Muscle layer of duodenum (tissue), 2 donors: ENCODE measurements at regions not wholly inside any gene's neighbourhood (a gene's known extent, or its start where the extent isn't known, plus 50 kb on each side); places are given as distances from the start of the nearest gene placed in this dataset.

Source experiments
- H3K27ac ChIP-seq: one replicate; pipeline ENCODE4 v1.7.0; 2013; ENCODE audit warnings: mild to moderate bottlenecking, low read length
- H3K27me3 ChIP-seq: one replicate; pipeline ENCODE4 v1.7.0; 2013; ENCODE audit warnings: low read depth, mild to moderate bottlenecking, control low read depth, low read length
- H3K36me3 ChIP-seq, 2 donors: one replicate each; pipeline ENCODE4 v1.7.0; 2013; ENCODE audit warnings: low read length in 2 of 2, control low read depth in 1 of 2, mild to moderate bottlenecking in 1 of 2; ENCODE audit not compliant: insufficient read depth in 2 of 2, control insufficient read depth in 1 of 2
- H3K4me1 ChIP-seq, 2 donors: one replicate each; pipeline ENCODE4 v1.7.0; 2013; ENCODE audit warnings: low read length in 2 of 2, mild to moderate bottlenecking in 2 of 2, control low read depth in 1 of 2, moderate library complexity in 1 of 2; ENCODE audit not compliant: insufficient read depth in 2 of 2, control insufficient read depth in 1 of 2
- H3K4me3 ChIP-seq, 2 donors: one replicate each; pipeline ENCODE4 v1.7.0; 2013; ENCODE audit warnings: low read length in 2 of 2, low read depth in 1 of 2, mild to moderate bottlenecking in 1 of 2
- H3K9me3 ChIP-seq, 2 donors: one replicate each; pipeline ENCODE4 v1.7.0; 2013; ENCODE audit warnings: low read length in 2 of 2, control low read depth in 1 of 2, mild to moderate bottlenecking in 1 of 2; ENCODE audit not compliant: control insufficient read depth in 1 of 2
- donor health status: healthy.

GRCh38 chr10:130230036-130230435 is 93.8 kb downstream of the GLRX3 start:
- Histone ChIP-seq H3K27ac (no peak overlapping the region), H3K9me3 (peaks cover 14% of the 10 kb centered on the region in 2 donors), H3K36me3 (no peaks in the 10 kb centered on the region), H3K4me1 (no peaks in the 10 kb centered on the region), H3K4me3 (no peak overlapping the region), H3K27me3 (no peaks in the 10 kb centered on the region)

DNA sequence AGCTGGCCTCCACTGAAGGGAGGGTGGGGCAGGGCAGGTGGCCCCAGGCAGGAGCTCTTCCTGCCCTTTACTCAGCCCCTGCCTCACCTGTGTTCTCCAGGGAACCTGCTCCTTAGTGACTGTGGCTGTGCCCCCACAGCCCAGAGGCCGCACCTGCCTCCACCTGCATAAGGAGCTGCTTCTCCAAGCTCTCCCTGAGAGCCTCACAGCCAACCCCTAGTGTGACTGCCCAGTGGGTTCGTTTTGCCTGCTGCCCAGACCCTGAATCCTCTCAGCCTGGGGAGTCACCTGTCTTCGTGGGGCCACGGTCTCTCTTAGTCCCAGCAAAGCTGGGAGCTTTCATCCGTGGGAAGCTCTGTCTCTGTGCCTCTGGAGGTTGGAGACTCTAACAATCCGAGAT is 94.4 kb downstream of the GLRX3 start:
- no peaks in the 10 kb centered on the region for H3K36me3 ChIP-seq
- peaks cover 14% of the 10 kb centered on the region in 2 donors for H3K9me3 ChIP-seq
- H3K27me3 ChIP-seq = no peaks in the 10 kb centered on the region
- no peak overlapping the region for H3K4me3 ChIP-seq
- H3K4me1 ChIP-seq = no peaks in the 10 kb centered on the region
- H3K27ac ChIP-seq = no peak overlapping the region

DNA sequence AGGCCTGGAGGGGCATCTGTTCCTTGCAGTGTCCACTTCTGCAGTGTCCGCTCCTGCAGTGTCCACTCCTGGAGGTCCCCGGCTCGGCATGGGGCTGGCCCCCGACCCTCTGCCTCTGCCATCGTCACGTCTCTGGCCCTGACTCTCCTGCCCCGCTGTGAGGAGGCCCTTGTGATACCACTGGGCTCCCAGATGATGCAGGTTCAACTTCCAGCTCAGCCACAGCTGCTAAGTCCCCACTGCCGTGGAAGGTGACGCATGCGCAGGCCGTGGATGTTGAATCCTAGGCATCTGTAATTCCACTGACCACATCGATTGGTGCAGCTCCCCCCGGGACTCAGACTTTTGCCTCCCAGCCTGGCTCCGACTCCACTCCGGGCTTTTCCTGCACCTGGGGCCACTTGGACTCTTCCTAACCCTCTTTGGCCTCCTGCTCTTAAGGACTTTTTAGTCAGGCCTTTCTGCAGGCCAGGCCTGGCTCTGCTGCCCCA is 95.1 kb downstream of the GLRX3 start:
- H3K27ac ChIP-seq = no peak overlapping the region
- no peaks in the 10 kb centered on the region for H3K36me3 ChIP-seq
- peaks cover 14% of the 10 kb centered on the region in 2 donors for H3K9me3 ChIP-seq
- H3K4me3 ChIP-seq = no peak overlapping the region
- no peaks in the 10 kb centered on the region for H3K4me1 ChIP-seq
- no peaks in the 10 kb centered on the region for H3K27me3 ChIP-seq

DNA sequence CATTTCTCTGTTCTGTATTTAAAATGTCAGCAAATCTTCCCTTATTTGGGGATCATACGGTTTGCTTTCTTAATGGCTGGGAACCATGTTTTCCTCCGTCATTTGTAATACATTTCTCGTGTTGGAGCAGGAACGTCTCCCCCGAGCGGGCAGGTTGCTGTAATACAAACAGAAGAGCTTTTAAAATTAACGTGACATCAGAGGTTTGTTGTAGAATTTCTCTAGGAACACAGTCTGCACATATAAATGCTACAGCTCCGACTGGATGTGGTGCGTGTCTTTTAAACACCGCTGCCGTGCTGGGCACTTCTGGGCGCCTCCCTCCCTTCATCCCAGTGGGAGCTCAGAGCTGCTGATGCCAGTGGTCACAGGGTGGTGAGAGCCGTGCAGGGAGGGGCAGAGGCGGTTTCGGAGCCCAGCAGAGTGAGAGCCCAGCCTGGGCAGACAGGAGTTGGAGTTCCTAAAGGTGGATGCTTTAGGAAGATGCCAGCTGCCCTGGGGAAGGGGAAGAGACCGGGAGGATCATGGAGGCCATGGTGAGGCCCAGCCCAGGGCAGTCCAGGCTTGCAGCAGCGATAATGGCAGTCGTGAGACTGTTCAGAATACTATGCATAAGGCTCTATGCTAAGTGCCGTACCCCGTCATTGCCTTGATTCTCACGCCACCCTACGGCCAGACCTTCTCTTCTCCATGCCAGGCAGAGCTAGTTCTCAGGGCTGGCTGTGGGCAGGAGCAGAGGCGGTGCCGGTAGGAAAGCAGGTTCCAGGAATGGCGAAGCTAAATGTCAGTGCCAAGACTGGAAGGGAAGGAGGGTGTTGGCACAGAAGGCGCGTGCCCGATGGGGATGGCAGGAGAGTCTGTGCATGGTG is 96.2 kb downstream of the GLRX3 start:
- Histone ChIP-seq H3K4me1 (no peaks in the 10 kb centered on the region), H3K9me3 (peaks cover 9 to 12% of the 10 kb centered on the region in 2 donors), H3K27ac (no peak overlapping the region), H3K27me3 (no peaks in the 10 kb centered on the region), H3K4me3 (no peak overlapping the region), H3K36me3 (no peaks in the 10 kb centered on the region)

DNA sequence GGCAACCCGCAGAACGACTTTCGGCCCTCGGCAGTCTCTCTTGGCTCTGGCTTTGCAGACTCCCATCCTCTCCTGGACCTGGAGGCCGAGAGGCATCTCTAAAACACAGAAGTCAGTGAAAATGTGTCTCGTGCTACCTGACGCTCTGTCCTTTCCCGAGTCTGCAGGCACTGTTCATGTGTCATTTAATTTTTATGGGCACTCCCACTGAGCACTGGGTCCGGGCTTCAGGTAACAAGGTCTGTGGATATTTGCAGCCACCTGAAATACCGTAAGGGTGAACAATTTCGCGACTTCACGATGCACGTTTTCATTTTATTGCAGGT is 96.8 kb downstream of the GLRX3 start:
- no peaks in the 10 kb centered on the region for H3K4me1 ChIP-seq
- H3K4me3 ChIP-seq = no peak overlapping the region
- no peaks in the 10 kb centered on the region for H3K36me3 ChIP-seq
- H3K27me3 ChIP-seq = no peaks in the 10 kb centered on the region
- H3K9me3 ChIP-seq = peaks cover 6 to 9% of the 10 kb centered on the region in 2 donors
- no peak overlapping the region for H3K27ac ChIP-seq

GRCh38 chr10:130233426-130233825 is 97.2 kb downstream of the GLRX3 start:
- peaks cover 2 to 6% of the 10 kb centered on the region in 2 donors for H3K9me3 ChIP-seq
- H3K27me3 ChIP-seq = no peaks in the 10 kb centered on the region
- H3K4me1 ChIP-seq = no peaks in the 10 kb centered on the region
- no peaks in the 10 kb centered on the region for H3K36me3 ChIP-seq
- no peak overlapping the region for H3K27ac ChIP-seq
- no peak overlapping the region for H3K4me3 ChIP-seq

DNA sequence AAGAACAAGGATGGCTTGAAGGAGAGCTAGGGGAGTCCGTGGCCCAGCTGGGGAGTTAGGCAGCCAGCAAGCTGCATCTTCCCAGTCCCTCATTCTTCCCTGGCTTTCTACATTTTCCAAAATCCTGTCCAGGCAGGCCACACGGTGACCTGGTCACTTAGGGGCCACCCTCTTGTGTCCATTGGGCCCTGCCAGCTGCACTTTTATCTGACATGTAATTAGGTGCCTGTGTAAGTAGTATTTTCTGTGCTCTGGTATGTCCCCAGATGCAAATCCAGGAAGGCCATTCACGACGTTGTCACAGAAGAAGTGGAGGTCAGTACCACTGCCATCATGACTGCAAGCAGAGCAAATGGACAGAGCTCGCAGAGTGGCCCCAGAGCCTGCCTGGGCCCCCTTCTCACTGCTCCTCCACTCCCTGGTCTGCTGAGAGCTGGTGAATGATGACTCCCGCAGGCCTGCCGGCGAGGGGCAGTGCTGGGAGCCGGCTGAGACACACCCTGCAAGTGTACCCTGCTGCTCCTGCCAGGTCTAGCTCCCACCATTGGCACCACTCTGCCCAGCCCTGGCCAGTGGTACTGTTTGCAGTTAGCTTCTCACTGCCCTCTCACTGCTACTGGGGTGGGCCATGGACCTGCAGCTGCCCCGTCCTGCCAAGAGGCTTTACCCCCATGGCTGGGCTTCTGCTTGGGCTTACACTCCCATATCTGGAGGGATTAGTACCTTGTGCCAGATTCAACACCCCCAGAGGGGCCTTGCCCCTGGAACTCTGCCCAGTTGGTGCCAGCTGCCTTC is 98.2 kb downstream of the GLRX3 start:
- Histone ChIP-seq H3K27me3 (no peaks in the 10 kb centered on the region), H3K36me3 (no peaks in the 10 kb centered on the region), H3K4me1 (no peaks in the 10 kb centered on the region), H3K9me3 (peaks cover 0 to 6% of the 10 kb centered on the region in 2 donors), H3K4me3 (no peak overlapping the region), H3K27ac (no peak overlapping the region)

DNA sequence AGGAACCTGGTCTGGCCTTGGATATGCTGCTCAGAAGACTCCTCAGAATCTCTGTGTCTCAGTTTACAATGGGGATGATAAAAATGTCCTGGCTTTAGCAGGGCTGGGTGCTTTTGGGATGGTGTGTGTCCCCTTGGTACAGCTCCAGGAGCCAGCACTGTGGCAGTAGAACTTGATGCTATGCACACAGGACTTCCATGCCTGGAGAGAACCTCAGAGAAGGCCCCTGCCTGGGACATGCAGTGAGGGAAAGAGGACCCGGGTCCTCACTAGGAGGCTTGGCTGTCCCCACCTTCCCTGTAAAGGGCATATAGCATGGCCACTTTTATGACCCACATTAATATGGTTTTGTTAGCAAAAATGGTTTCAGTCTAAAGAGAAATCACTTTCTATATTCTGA is 100.5 kb downstream of the GLRX3 start:
- no peaks in the 10 kb centered on the region for H3K4me1 ChIP-seq
- H3K4me3 ChIP-seq = no peak overlapping the region
- H3K27ac ChIP-seq = no peak overlapping the region
- peaks cover 0 to 14% of the 10 kb centered on the region in 2 donors for H3K9me3 ChIP-seq
- no peaks in the 10 kb centered on the region for H3K36me3 ChIP-seq
- H3K27me3 ChIP-seq = no peaks in the 10 kb centered on the region

GRCh38 chr10:130240409-130240808 is 104.2 kb downstream of the GLRX3 start:
- Histone ChIP-seq H3K4me3 (no peak overlapping the region), H3K9me3 (peaks cover 0 to 17% of the 10 kb centered on the region in 2 donors), H3K36me3 (no peaks in the 10 kb centered on the region), H3K27me3 (no peaks in the 10 kb centered on the region), H3K27ac (no peak overlapping the region), H3K4me1 (no peaks in the 10 kb centered on the region)

DNA sequence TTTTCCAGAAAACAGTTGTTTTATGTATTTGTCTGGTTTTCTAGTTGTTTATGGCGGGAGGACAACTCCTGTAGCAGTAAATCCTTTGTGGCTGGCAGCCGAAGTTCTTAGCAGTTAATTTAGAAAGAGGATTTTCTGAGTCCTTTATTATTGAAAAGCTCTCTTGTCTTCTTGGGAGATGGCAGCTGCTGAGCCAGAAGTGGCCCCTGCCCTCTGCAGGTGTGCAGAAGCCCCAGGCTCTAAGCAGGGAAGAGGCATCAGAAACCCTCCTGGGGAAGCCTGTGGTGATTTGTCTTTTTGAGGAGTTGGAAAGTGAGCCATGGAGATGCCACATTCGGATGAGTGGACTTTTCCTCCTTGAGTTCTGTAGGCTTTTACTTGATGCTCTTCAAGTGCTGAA is 106.3 kb downstream of the GLRX3 start:
- H3K36me3 ChIP-seq = no peaks in the 10 kb centered on the region
- peaks cover 0 to 11% of the 10 kb centered on the region in 2 donors for H3K9me3 ChIP-seq
- no peak overlapping the region for H3K4me3 ChIP-seq

GRCh38 chr10:130243015-130243414 is 106.8 kb downstream of the GLRX3 start:
- Histone ChIP-seq H3K4me1 (no peaks in the 10 kb centered on the region), H3K27me3 (no peaks in the 10 kb centered on the region), H3K27ac (no peak overlapping the region), H3K4me3 (no peak overlapping the region), H3K9me3 (peaks cover 0 to 11% of the 10 kb centered on the region in 2 donors), H3K36me3 (no peaks in the 10 kb centered on the region)

More for the DNA sequence above, 106.3 kb downstream of the GLRX3 start:
- Histone ChIP-seq H3K27me3 (no peaks in the 10 kb centered on the region), H3K4me1 (no peaks in the 10 kb centered on the region), H3K27ac (no peak overlapping the region)
